GM13976 (cell line): ENCODE measurements at regions not wholly inside any gene's neighbourhood (a gene's known extent, or its start where the extent isn't known, plus 50 kb on each side); places are given as distances from the start of the nearest gene placed in this dataset.

Experiments used
- DNase-seq: peaks from one replicate; pipeline ENCODE4 v3.0.0; 2012; ENCODE audit warnings: low spot score
- CTCF ChIP-seq: IDR thresholded peaks from 2 replicates; pipeline ENCODE4 v1.5.1; 2012; ENCODE audit warnings: borderline replicate concordance, mild to moderate bottlenecking; ENCODE audit not compliant: insufficient read depth; ENCODE audit errors: extremely low read depth, missing control alignments, control extremely low read depth
- in situ Hi-C: fragments of 300-500 bp; cut with MboI; formaldehyde crosslinking; loops from one replicate; pipeline ENCODE4 v1.12.0; 2022; ENCODE audit warnings: low sequenced_read_pairs, mixed read lengths, inconsistent platforms; ENCODE audit not compliant: unreplicated experiment

- in situ Hi-C loops = no loop called here
- no peak for DNase-seq
- no peak for TF ChIP-seq CTCF
Measured at GRCh38 chr6:165808021-165808420, 145.0 kb upstream of the PDE10A start.

- DNase-seq = no peak
- in situ Hi-C loops = no loop called here
- no peak for TF ChIP-seq CTCF
Measured at GRCh38 chr6:165807249-165807960, 144.4 kb upstream of the PDE10A start.

GRCh38 chr6:165806126-165806810, 143.2 kb upstream of the PDE10A start:
- TF ChIP-seq CTCF = no peak
- DNase-seq = no peak
- in situ Hi-C loops = no loop called here

GRCh38 chr6:165805636-165806035, 142.6 kb upstream of the PDE10A start:
- no peak for TF ChIP-seq CTCF
- in situ Hi-C loops = no loop called here
- DNase-seq = no peak

GRCh38 chr6:165805067-165805555, 142.1 kb upstream of the PDE10A start:
- in situ Hi-C loops = no loop called here
- no peak for TF ChIP-seq CTCF
- DNase-seq = no peak

- DNase-seq = no peak
- TF ChIP-seq CTCF = no peak
- in situ Hi-C loops = no loop called here
Measured at GRCh38 chr6:165804331-165805066, 141.5 kb upstream of the PDE10A start.
